ENCODE measurements at regions not wholly inside any gene's neighbourhood (a gene's known extent, or its start where the extent isn't known, plus 50 kb on each side); places are given as distances from the start of the nearest gene placed in this dataset.
"Not testable (repeated sequence)": the region's sequence is repeated elsewhere in the genome, so short reads cannot be mapped to it uniquely, and the experiment has no call there.

- H3K9me3 Mint-ChIP-seq = peaks cover 7% of the 10 kb centered on the region
- H3K4me1 Mint-ChIP-seq (ENCODE audit: low read depth) = peaks cover 4% of the 10 kb centered on the region
- intact Hi-C loops (cut with micrococcal nuclease) = no loop called here
- H3K27ac Mint-ChIP-seq = no peak overlapping the region
- peaks cover 2% of the 10 kb centered on the region for H3K27me3 Mint-ChIP-seq
- no peak overlapping the region for H3K4me3 Mint-ChIP-seq
- H3K36me3 Mint-ChIP-seq (ENCODE audit: low read depth) = no peaks in the 10 kb centered on the region
Measured at GRCh38 chr13:31385540-31385939, 185.8 kb downstream of the B3GLCT start.

- H3K9me3 Mint-ChIP-seq = peaks cover 17% of the 10 kb centered on the region
- no peaks in the 10 kb centered on the region for H3K36me3 Mint-ChIP-seq (ENCODE audit: low read depth)
- no peaks in the 10 kb centered on the region for H3K27me3 Mint-ChIP-seq
- H3K4me3 Mint-ChIP-seq = no peak overlapping the region
- H3K27ac Mint-ChIP-seq = no peak overlapping the region
- H3K4me1 Mint-ChIP-seq (ENCODE audit: low read depth) = no peaks in the 10 kb centered on the region
- intact Hi-C loops (cut with micrococcal nuclease) = no loop called here
Measured at GRCh38 chr13:31394506-31394905, 194.7 kb downstream of the B3GLCT start.

- Mint-ChIP-seq H3K4me3 (no peak overlapping the region), H3K27me3 (no peaks in the 10 kb centered on the region), H3K27ac (no peak overlapping the region), H3K36me3 (ENCODE audit: low read depth) (no peaks in the 10 kb centered on the region), H3K4me1 (ENCODE audit: low read depth) (no peaks in the 10 kb centered on the region), H3K9me3 (peaks cover 23% of the 10 kb centered on the region)
- intact Hi-C loops (cut with micrococcal nuclease) = no loop called here
Measured at GRCh38 chr13:31395090-31395489, 195.3 kb downstream of the B3GLCT start.

GRCh38 chr13:31399690-31400089 lies 199.9 kb downstream of the B3GLCT start:
- peaks cover 40% of the 10 kb centered on the region for H3K9me3 Mint-ChIP-seq
- H3K4me3 Mint-ChIP-seq = no peak overlapping the region
- no peak overlapping the region for H3K27ac Mint-ChIP-seq
- intact Hi-C loops (cut with micrococcal nuclease) = no loop called here
- no peaks in the 10 kb centered on the region for H3K27me3 Mint-ChIP-seq
- H3K4me1 Mint-ChIP-seq (ENCODE audit: low read depth) = no peaks in the 10 kb centered on the region
- H3K36me3 Mint-ChIP-seq (ENCODE audit: low read depth) = no peaks in the 10 kb centered on the region

- H3K27ac Mint-ChIP-seq; H3K4me1 Mint-ChIP-seq (ENCODE audit: low read depth); intact Hi-C loops (cut with micrococcal nuclease); H3K4me3 Mint-ChIP-seq; H3K36me3 Mint-ChIP-seq (ENCODE audit: low read depth); H3K27me3 Mint-ChIP-seq: not testable (repeated sequence)
- H3K9me3 Mint-ChIP-seq = peaks cover 30% of the 10 kb centered on the region
Measured at GRCh38 chr13:31403711-31404110, 203.9 kb downstream of the B3GLCT start.

- intact Hi-C loops (cut with micrococcal nuclease) = no loop called here
- no peaks in the 10 kb centered on the region for H3K36me3 Mint-ChIP-seq (ENCODE audit: low read depth)
- H3K4me1 Mint-ChIP-seq (ENCODE audit: low read depth) = no peaks in the 10 kb centered on the region
- peaks cover 2% of the 10 kb centered on the region for H3K27me3 Mint-ChIP-seq
- no peaks in the 10 kb centered on the region for H3K9me3 Mint-ChIP-seq
- no peak overlapping the region for H3K27ac Mint-ChIP-seq
- H3K4me3 Mint-ChIP-seq = no peak overlapping the region
Measured at GRCh38 chr13:31408927-31409326, 209.2 kb downstream of the B3GLCT start.

- H3K9me3 Mint-ChIP-seq = no peaks in the 10 kb centered on the region
- H3K27ac Mint-ChIP-seq = no peak overlapping the region
- H3K36me3 Mint-ChIP-seq (ENCODE audit: low read depth) = no peaks in the 10 kb centered on the region
- intact Hi-C loops (cut with micrococcal nuclease) = no loop called here
- H3K27me3 Mint-ChIP-seq = peaks cover 2% of the 10 kb centered on the region
- H3K4me3 Mint-ChIP-seq = no peak overlapping the region
- H3K4me1 Mint-ChIP-seq (ENCODE audit: low read depth) = no peaks in the 10 kb centered on the region
Measured at GRCh38 chr13:31409678-31410356, 210.0 kb downstream of the B3GLCT start.

- Mint-ChIP-seq H3K4me1 (ENCODE audit: low read depth) (no peaks in the 10 kb centered on the region), H3K9me3 (no peaks in the 10 kb centered on the region), H3K36me3 (ENCODE audit: low read depth) (no peaks in the 10 kb centered on the region), H3K27ac (no peak overlapping the region), H3K27me3 (peaks cover 5% of the 10 kb centered on the region), H3K4me3 (no peak overlapping the region)
- intact Hi-C loops (cut with micrococcal nuclease) = no loop called here
Measured at GRCh38 chr13:31413516-31413915, 213.7 kb downstream of the B3GLCT start.

GRCh38 chr13:31416066-31416465 lies 216.3 kb downstream of the B3GLCT start:
- no peaks in the 10 kb centered on the region for H3K36me3 Mint-ChIP-seq (ENCODE audit: low read depth)
- no peak overlapping the region for H3K27ac Mint-ChIP-seq
- intact Hi-C loops (cut with micrococcal nuclease) = no loop called here
- no peak overlapping the region for H3K4me3 Mint-ChIP-seq
- H3K4me1 Mint-ChIP-seq (ENCODE audit: low read depth) = no peaks in the 10 kb centered on the region
- peaks cover 6% of the 10 kb centered on the region for H3K27me3 Mint-ChIP-seq
- no peaks in the 10 kb centered on the region for H3K9me3 Mint-ChIP-seq

- intact Hi-C loops (cut with micrococcal nuclease) = no loop called here
- Mint-ChIP-seq H3K36me3 (ENCODE audit: low read depth) (no peaks in the 10 kb centered on the region), H3K4me1 (ENCODE audit: low read depth) (no peaks in the 10 kb centered on the region), H3K27ac (no peak overlapping the region), H3K9me3 (no peaks in the 10 kb centered on the region), H3K27me3 (peaks cover 8% of the 10 kb centered on the region), H3K4me3 (no peak overlapping the region)
Measured at GRCh38 chr13:31418186-31418585, 218.4 kb downstream of the B3GLCT start.

- no peaks in the 10 kb centered on the region for H3K9me3 Mint-ChIP-seq
- H3K27ac Mint-ChIP-seq = no peak overlapping the region
- no peak overlapping the region for H3K4me3 Mint-ChIP-seq
- H3K4me1 Mint-ChIP-seq (ENCODE audit: low read depth) = no peaks in the 10 kb centered on the region
- intact Hi-C loops (cut with micrococcal nuclease) = loop anchor here (10.0 kb wide), 1 partner anchor 227 kb away; the partner anchor contains the start of gene B3GLCT
- no peaks in the 10 kb centered on the region for H3K36me3 Mint-ChIP-seq (ENCODE audit: low read depth)
- H3K27me3 Mint-ChIP-seq = peaks cover 6% of the 10 kb centered on the region
Measured at GRCh38 chr13:31421756-31422155, 222.0 kb downstream of the B3GLCT start.

- Mint-ChIP-seq H3K9me3 (no peaks in the 10 kb centered on the region), H3K27ac (no peak overlapping the region), H3K4me1 (ENCODE audit: low read depth) (no peaks in the 10 kb centered on the region), H3K4me3 (no peak overlapping the region), H3K36me3 (ENCODE audit: low read depth) (no peaks in the 10 kb centered on the region), H3K27me3 (peaks cover 2% of the 10 kb centered on the region)
- intact Hi-C loops (cut with micrococcal nuclease) = loop anchor here (10.0 kb wide), 1 partner anchor 229 kb away; the partner anchor contains the start of gene B3GLCT
Measured at GRCh38 chr13:31424130-31424729, 224.5 kb downstream of the B3GLCT start.

- intact Hi-C loops (cut with micrococcal nuclease) = loop anchor here (2.0 to 10.0 kb wide), 2 partner anchors 190 to 232 kb away; partner anchors contain the start of gene B3GLCT
- no peak overlapping the region for H3K4me3 Mint-ChIP-seq
- peaks cover 7% of the 10 kb centered on the region for H3K27me3 Mint-ChIP-seq
- H3K36me3 Mint-ChIP-seq (ENCODE audit: low read depth) = no peaks in the 10 kb centered on the region
- no peaks in the 10 kb centered on the region for H3K4me1 Mint-ChIP-seq (ENCODE audit: low read depth)
- H3K9me3 Mint-ChIP-seq = no peaks in the 10 kb centered on the region
- H3K27ac Mint-ChIP-seq = no peak overlapping the region
Measured at GRCh38 chr13:31426395-31426794, 226.6 kb downstream of the B3GLCT start.

- no peak overlapping the region for H3K27ac Mint-ChIP-seq
- H3K36me3 Mint-ChIP-seq (ENCODE audit: low read depth) = no peaks in the 10 kb centered on the region
- intact Hi-C loops (cut with micrococcal nuclease) = loop anchor here (2.0 to 10.0 kb wide), 2 partner anchors 191 to 233 kb away; partner anchors contain the start of gene B3GLCT
- no peak overlapping the region for H3K4me3 Mint-ChIP-seq
- peaks cover 6% of the 10 kb centered on the region for H3K27me3 Mint-ChIP-seq
- no peaks in the 10 kb centered on the region for H3K9me3 Mint-ChIP-seq
- no peaks in the 10 kb centered on the region for H3K4me1 Mint-ChIP-seq (ENCODE audit: low read depth)
Measured at GRCh38 chr13:31427151-31428100, 227.7 kb downstream of the B3GLCT start.
